ENCODE measurements at regions not wholly inside any gene's neighbourhood (a gene's known extent, or its start where the extent isn't known, plus 50 kb on each side); places are given as distances from the start of the nearest gene placed in this dataset.

DNA sequence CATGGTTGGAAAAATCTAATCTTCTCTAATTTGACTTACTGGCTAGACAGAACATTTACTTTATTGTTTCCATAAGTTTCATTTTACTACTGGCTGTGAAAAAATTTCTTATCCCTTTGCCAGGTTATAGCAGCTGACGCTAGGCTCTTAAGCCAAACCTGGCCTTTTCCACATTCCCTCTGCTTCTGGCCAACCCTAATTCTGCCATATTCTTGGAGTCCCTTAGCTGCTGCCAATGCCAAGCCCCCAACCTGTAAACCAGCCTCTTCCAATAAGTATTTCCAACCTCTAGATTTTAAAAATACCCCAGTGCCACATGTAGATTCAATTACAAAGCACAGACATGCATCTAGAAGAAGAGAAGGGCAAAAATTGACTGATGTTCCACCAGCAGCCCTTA, 452.3 kb upstream of the MEX3C start:
- no peak for DNase-seq (ENCODE audit: low read depth in 2 of 2)

DNA sequence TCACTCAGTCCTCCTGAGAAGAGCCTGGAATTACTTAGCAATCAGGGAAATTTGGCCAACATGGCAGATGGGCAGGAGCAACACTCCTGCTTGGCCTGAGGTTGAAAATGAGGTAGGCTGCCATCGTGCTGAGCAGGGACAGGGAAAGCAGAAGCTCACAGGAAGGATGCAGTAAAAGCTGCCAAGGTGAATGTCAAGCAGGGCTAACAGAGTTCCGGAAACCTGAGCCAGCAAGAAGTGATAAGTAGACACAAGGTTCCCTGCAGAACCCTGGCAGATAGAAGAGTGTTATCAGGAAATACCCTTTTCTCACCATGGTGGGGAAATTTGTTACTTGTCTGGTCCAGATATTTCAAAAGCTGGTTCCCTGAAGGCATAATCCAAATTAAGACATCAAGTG, 454.3 kb upstream of the MEX3C start:
- no peak for DNase-seq (ENCODE audit: low read depth in 2 of 2)

DNA sequence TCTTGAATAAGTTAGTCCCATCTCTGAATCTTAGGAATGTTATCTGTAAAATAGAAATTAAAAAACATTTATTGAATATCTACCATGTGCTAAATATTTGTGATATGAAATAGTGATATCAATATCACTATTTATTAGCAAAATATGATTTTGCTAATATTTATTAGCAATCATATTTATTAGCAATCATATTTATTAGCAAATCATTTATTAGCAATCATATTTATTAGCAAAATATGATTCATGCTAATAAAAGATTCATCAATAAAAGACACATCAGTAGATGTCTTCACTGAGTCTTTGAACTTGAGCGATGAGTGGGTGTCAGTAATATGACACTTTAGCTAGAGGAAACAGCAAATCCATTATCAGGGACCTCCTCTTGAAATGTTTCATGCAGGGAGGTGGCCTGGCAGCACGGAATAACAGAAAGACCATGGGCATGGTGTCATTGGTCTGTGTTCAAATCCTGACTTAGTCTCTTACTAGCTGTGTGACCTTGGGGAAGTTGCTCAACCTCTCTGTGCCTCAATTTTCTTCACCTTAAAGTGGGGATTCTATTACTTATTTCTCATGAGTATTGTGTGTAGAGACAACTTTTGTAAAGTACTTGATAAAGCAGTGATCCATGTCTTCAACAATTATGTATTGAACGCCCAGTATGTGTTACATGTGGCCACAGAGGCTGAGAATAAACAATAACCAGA, 456.2 kb upstream of the MEX3C start:
- DNase-seq (ENCODE audit: low read depth in 2 of 2): no peak

DNA sequence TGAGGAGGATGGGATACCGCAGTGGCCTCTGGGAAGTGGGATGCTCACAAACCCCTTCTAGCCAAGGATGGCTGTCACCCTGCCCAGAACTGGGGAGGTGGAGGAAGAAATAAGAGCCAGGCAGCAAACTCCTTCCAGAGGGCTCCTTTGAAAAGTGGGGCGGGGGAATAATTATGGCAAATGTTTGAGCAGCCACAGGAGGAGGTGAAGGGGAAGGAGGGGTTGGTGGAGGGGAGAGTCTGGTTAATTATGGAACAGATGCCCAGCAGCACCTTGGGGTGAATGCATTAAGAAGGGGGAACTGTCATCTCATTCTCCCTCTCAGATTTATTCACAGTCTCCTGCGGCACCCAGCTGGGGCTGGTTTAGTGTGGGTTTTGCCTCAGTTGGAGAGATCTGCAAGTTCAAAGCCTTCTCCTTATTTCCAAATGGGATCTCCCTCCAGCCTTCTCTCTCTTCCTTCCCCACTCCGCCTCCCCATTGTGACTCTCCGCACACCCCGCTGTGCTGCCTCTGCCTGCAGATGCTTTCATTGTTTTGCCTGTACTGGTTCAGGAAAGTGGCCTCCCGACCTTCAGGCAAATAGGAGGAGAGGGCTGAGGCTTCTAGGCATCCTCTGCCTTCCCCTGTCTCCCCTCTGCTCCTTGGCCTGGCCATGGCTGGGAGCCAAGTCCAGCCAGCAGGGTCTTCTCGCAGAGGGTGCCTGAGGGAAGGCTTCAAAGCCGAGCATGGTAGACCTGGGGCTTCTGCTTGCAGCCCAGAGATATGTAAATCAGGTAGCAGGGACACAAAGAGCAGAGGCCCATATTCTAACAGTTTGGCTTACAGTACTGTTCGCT, 457.2 kb upstream of the MEX3C start:
- DNase-seq (ENCODE audit: low read depth in 2 of 2): no peak

DNA sequence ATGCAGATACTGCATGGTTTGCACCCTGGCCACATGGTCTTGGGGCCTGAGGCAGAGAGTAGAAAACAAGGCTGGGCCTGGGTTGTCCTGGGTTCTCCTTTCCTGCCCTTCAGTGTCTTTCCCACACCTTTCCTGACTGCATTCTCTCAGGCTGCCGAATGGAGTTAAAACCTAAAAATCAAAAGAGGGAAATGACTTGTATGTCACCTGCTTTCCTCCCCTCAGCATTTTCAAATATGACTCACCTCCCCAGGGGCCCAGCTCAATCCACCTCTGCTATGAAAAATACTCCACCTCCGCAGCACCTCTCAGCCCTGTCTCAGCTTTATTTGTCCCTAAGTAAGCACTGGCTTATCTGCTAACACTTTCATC, 457.8 kb upstream of the MEX3C start:
- DNase-seq (ENCODE audit: low read depth in 2 of 2): no peak

DNA sequence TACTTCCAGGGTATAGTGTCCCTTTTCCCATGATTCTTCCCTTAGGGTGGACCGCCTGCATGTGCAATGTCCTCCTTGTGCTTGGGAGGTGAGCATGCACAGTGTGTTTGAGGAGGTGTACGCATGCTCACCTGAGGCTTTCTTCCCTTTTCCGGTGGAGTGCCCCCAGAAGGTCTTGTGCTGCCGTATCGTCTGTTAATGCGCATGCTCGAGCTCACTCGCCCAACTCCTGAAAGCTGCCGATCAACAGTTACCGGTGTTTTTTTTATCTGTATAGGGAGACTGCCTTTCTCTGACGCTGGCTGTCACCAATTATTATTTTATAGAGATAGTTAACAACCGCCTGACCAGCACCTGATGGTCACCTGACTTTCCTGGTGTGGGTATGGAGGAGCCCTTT, 458.8 kb upstream of the MEX3C start:
- no peak for DNase-seq (ENCODE audit: low read depth in 2 of 2)

DNA sequence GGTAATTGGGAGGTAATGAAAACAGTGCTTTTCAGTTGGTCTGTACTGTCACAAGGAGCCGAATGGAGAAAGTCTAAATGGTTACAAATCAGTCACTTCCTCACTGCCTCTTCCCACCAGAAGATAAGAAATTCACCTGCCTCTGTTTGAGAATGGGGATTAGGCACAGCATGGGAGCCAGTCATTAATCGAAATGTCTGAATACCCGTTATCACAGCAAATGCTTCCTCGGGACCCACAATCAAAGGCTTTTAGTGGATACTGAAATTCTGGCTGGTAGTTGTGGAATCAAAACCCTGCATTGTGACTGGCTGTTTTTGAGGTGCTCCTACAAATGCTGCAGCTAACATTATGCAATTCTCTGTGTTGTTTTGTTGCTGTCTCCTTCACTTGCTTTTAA, 461.0 kb upstream of the MEX3C start:
- no peak for DNase-seq (ENCODE audit: low read depth in 2 of 2)

DNA sequence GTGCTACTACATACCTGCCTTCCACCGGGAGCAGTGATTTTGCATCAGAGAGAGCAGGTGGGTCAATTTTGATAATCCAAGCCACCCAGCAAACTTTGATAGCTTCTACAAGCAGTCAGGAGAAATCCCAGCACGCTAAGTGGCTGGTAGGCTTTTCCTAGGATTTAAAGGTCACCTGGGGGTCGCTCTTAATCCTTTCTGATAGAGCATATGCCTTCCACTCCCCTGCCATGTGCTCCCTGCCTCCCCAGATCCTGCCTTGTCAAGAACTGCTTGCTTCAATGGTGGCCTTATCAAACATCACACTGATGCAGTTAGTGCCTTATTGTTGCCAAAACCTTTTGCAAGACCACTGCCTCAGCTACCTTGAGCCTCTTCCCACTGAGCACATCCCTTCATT, 462.3 kb upstream of the MEX3C start:
- no peak for DNase-seq (ENCODE audit: low read depth in 2 of 2)

DNA sequence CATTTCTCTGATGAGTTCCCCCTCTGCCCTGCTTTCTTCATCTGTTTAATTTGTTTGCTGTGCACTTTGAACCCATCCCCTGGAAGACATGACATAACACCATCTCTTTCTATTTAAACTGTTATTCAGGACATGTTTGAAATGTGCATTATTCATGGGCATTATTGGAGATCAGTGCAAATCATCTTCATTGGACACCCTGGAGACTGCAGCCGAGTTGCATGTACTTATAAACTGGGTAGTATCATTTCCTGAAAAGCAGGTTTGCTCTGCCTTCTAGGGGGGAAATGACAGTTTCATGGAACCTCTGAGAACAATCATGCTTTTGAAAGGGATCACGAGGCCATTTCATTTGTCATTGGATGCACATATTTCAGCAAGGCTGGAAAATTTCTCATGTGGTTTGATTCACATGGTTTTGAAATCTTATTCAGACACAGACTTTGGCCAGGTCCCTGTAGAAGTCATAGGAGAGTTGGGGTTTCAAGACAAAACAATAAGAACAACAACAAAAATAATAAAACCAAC, 462.8 kb upstream of the MEX3C start:
- DNase-seq (ENCODE audit: low read depth in 2 of 2): no peak

DNA sequence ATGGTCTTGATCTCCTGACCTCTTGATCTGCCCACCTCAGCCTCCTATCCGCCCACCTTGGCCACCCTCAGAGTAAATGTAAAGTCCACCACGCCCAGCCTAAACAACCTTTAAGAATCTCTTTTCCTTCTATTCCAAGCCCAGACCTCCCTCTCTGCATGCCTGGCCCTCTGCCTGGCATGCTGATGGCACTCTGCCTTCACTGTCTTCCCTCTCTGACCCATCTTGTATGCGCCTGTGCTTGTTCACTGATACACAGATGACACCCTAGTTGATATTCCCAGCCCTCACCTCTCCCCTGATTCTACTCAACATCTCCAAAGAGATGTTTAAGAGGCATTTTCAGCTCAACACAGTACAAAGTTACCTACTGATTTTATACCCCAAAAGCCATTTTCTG, 466.8 kb upstream of the MEX3C start:
- DNase-seq (ENCODE audit: low read depth in 2 of 2): no peak

DNA sequence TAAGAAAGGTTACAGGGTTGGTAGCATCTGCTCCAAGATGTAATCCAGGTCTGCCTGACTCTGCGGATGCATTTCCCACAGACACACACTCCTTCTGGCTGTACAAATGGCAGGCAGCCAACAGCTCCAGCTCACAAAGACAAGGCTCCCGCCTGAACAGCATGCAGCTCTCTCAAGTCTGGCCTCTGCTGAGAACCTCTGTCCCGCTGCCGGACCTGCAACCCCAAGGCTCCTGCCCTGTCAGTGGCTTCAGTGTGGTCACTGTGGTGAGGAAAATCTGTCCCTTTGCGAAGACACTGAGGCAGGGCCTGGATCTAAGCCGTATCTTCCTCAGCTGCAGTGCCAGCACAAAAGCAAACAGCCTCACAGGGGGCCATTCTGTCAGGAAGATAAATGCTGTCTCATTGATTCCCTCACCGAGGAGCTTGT, 469.3 kb upstream of the MEX3C start:
- DNase-seq (ENCODE audit: low read depth in 2 of 2): no peak

DNA sequence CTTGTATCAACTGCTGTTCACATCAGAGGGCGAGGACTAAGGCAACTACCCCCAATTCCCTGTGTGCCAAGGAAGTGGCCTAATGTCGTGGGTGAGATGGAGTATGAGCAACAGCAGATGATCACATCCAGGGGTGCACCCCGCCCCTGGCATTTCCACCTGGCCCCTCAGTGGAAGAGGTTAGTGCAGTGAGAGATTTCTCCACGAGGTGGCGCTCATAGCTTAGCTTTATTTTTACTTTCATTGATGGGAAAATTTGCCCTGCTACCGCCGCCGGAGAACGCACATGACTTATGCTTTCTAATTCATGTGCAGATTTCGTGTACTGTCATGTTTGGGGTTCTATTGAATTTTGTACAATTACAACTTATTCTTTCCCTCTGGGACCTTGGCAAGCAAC, 470.6 kb upstream of the MEX3C start:
- peak in 1 of 2 donors; percentile 11 for DNase-seq (ENCODE audit: low read depth in 2 of 2)

DNA sequence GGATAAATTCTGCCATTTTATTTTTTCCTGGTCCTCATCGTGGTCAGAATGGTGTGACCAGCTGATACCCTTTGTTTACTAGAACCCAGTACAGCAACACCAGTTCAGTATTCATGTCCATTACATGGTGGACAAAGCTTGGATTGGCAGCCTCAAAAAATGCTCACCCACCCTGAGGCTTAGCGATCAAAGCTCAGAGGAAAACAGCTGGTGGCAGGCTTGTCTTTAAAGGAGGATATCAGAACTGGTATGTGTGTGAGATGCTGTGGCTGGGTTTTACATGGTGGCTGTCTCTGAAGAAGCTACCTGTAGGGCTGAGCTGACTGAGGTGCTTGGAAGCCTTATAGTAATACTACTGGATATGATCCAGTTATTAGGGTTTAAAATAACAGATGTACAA, 471.1 kb upstream of the MEX3C start:
- no peak for DNase-seq (ENCODE audit: low read depth in 2 of 2)

DNA sequence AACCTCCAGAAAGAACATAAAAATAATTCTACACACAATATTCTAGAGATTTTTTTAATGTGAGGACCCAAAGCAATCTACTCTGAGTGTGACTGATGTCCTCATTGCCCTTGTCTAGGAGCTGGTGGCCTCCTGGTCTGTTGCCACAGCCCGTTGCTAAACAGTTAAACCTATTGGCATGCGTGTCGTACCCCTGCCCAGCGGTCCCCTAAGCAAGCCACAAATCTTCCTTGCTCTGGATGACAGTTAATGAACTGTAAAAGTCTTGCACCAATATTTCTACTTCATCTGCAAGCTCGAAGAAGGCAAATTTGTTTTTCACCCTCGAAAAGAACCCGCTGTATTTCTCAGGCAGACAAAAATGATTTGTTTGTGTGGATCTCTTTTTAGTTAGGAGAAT, 489.1 kb upstream of the MEX3C start:
- no peak for DNase-seq (ENCODE audit: low read depth in 2 of 2)

DNA sequence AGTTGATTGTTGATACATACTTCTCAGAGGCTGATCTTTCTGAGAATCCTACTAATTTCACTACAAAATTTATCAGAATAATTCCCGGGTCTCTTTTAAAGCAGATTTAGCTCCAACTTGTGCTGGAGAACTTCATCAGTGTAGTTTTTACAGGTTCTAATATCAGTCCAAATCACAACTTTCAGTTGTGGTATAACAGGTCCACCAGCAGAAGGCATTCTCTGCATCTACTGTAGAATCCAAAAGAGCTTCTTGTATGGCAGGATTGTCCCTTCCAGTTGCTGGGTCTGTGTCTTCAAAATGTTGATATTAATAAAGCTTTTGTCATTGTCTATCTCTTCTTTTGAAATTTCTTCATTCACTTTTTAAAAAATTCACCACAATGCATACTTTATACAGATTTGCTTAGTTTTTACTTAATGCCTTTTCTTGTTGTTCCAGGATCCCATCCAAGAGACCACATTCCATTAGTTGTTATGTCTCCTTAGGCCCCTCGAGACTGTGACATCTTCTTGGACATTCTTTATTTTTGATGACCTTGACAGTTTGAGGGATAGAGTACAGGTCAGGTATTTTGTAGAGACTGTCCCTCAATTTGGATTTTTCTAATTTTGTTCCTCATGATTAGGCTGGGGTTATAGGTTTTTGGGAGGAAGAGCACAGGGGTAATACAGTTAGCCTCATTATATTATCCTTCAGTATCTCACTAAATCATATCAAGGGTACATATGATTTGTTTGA, 490.5 kb upstream of the MEX3C start:
- DNase-seq (ENCODE audit: low read depth in 2 of 2): no peak

DNA sequence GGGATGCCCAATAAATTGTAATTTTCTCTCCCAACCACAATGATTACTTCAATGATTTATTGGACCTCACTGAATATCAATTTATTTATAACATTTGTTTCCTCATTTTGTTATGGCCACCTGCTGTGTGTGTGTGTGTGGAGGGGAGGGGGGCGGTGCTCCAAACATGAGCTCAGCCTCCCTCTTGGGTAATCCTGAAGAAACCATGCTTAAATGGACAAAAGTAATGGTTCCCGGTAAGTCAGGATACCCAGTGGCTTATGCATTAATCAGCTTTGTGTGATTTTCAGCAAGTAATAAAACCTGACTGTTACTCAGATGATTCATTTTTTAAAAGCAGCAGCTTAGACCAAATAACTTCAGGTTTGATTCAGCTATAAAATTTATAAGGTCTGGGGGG, 495.1 kb upstream of the MEX3C start:
- no peak for DNase-seq (ENCODE audit: low read depth in 2 of 2)

DNA sequence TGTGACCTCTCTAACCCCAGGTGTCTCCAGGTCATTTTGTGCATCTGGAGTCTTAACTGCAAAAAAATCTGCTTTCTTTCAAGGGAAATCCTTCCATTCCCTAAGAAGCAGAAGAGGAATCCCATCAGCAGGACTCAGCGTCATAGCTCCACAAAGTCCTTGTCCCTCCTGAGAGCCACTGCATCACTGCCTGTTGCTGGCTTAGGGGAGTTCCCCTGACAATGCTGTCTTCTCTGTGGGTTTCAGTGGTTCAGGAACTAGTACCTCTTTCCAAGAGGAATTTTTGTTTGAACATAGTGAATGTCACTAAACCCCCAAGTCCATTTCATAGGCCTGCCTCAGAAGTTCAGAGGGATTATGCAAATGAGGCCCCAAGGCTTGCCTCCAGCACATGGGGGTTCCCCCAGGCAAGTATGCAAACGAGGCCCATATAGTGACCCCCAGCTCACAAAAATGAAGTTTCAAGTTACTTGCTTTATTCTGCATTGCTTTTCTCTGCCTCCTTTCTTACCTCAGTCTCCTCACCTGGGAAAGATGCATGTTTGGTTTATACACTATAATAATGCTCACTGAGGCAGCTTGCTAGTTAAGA, 513.9 kb upstream of the MEX3C start:
- DNase-seq (ENCODE audit: low read depth in 2 of 2): no peak

DNA sequence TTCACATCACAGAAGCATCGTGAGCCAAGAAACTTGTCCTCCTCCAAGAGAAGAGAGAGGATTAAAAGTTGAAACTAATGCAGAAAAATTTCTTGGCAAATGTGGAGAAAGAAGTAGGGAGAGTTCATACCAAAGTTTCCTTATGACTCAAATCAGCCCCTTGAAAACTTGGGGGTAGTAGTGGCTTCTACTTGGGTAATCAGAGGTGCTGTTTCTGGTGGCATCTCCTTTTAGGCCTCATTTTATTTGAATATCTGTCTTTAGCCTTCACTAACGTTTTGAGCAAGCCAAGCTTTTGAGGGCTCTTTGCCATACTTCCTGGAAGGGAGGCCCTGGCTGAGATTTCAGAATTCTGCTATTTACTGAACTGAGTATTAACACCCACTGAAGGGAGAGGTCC, 515.3 kb upstream of the MEX3C start:
- DNase-seq (ENCODE audit: low read depth in 2 of 2): no peak

DNA sequence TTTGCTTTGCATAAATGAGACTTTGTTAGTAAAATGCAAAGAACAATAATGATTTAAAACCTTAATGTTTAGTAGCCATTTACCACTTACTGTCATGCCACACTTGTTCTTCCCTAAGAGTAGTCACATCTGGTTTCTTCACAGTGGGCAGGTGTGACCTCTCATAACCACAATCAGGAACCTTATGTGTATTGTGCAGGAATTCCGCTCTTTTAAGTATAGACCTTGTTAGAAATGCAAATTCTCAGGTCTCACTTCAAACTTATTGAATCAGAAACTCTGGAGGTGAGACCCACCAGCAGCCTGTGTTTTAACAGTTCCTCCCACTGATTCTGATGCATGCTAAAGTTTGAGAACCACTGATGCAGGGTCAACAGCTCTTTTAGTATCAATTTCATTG, 518.8 kb upstream of the MEX3C start:
- DNase-seq (ENCODE audit: low read depth in 2 of 2): no peak

DNA sequence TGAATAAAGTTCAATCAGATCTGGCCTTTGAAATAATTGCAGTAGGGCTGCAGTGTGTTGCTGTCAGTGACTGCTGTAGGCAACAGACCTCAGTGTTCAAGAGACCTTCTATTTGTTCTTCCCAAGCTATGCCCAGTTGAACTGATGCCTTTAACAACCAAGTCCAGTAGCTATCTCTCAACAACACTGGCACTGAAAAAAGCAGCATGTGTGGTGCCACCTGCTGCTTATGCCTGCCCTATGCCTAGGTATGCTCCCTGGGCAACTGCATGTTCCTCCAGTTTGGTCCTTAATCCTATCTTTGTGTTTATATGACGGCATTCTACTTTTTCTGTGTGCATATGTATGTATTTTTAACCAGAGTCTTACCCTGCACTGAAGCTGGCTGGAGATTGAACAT, 523.9 kb upstream of the MEX3C start:
- no peak for DNase-seq (ENCODE audit: low read depth in 2 of 2)

DNA sequence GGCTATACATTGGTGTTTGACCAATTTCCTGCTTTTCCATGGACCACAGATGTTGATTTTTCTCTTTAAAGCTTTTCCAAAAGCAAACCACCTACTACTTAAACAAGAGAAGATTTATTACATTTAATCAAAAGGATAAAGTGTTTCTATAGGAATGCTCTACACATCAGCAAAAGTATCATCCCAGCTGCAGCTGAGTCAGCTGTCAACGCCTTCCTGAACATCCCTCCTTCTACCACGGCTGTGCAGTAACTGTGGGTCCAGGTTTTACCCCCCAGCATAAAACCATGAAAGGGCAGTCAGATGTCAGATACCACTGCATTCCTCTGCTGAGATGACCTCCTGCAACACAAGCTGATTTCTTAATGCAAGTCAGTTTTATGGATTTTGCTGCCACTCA, 524.5 kb upstream of the MEX3C start:
- DNase-seq (ENCODE audit: low read depth in 2 of 2): no peak

Data from stimulated activated CD8-positive, alpha-beta memory T cell treated with anti-CD3 and anti-CD28 coated beads, Interleukin-15, amount 100 ng/mL, for 48 hours (primary cell).